OCI-LY1 (cell line): ENCODE measurements at regions not wholly inside any gene's neighbourhood (a gene's known extent, or its start where the extent isn't known, plus 50 kb on each side); places are given as distances from the start of the nearest gene placed in this dataset.

Experiments
- H2AFZ ChIP-seq: fragments of 200-600 bp; sonication (generic), shearing (Covaris generic); 2 replicates; pipeline ENCODE4 v1.6.0; 2014; ENCODE audit warnings: antibody characterized with exemption, mild to moderate bottlenecking, low read length
- H3F3A ChIP-seq: fragments of 200-600 bp; sonication (generic), shearing (Covaris generic); 2 replicates; pipeline ENCODE4 v1.6.0; 2014; ENCODE audit warnings: mild to moderate bottlenecking, antibody characterized with exemption, low read length, moderate library complexity; ENCODE audit not compliant: insufficient read depth
- H3K27ac ChIP-seq: fragments of 200-600 bp; sonication (generic); 2 replicates; pipeline ENCODE4 v1.5.1; 2014; ENCODE audit warnings: low read length, mixed run types, mild to moderate bottlenecking, low read depth; ENCODE audit not compliant: poor library complexity, severe bottlenecking
- H3K27me3 ChIP-seq: fragments of 200-600 bp; sonication (generic); 2 replicates; pipeline ENCODE4 v1.6.0; 2014; ENCODE audit warnings: antibody characterized with exemption, mild to moderate bottlenecking, low read length, moderate library complexity; ENCODE audit not compliant: insufficient read depth
- H3K36me3 ChIP-seq: fragments of 200-600 bp; sonication (generic); 2 replicates; pipeline ENCODE4 v1.6.1; 2014; ENCODE audit warnings: mild to moderate bottlenecking, antibody characterized with exemption, low read length, moderate library complexity, mixed read lengths; ENCODE audit not compliant: insufficient read depth
- H3K4me1 ChIP-seq: fragments of 200-600 bp; sonication (generic); 2 replicates; pipeline ENCODE4 v1.5.1; 2014; ENCODE audit warnings: mild to moderate bottlenecking, low read length, moderate library complexity; ENCODE audit not compliant: insufficient read depth, severe bottlenecking
- H3K4me2 ChIP-seq: fragments of 200-600 bp; sonication (generic), shearing (Covaris generic); 2 replicates; pipeline ENCODE4 v1.6.1; 2014; ENCODE audit warnings: low read length
- H3K4me3 ChIP-seq: fragments of 200-600 bp; sonication (generic); 2 replicates; pipeline ENCODE4 v1.5.1; 2014; ENCODE audit warnings: low read length, low read depth, mild to moderate bottlenecking, mixed read lengths; ENCODE audit not compliant: poor library complexity, severe bottlenecking
- H3K79me2 ChIP-seq: fragments of 200-600 bp; shearing (Covaris generic); 2 replicates; pipeline ENCODE4 v1.6.1; 2016; ENCODE audit warnings: mixed run types, low read length, mixed read lengths; ENCODE audit not compliant: insufficient read depth
- H3K9ac ChIP-seq: fragments of 200-600 bp; sonication (generic), shearing (Covaris generic); 2 replicates; pipeline ENCODE4 v1.6.1; 2014; ENCODE audit warnings: mild to moderate bottlenecking, low read length, mixed read lengths
- H3K9me2 ChIP-seq: fragments of 200-600 bp; sonication (generic), shearing (Covaris generic); 2 replicates; pipeline ENCODE4 v1.6.1; 2014; ENCODE audit warnings: low read depth, mild to moderate bottlenecking, low read length, mixed read lengths
- H3K9me3 ChIP-seq: fragments of 200-600 bp; shearing (Covaris generic); 2 replicates; pipeline ENCODE4 v1.6.1; 2014; ENCODE audit warnings: low read length, mixed read lengths
- H4K20me1 ChIP-seq: fragments of 200-600 bp; sonication (generic), shearing (Covaris generic); 2 replicates; pipeline ENCODE4 v1.6.0; 2016; ENCODE audit warnings: mild to moderate bottlenecking, low read length; ENCODE audit not compliant: insufficient read depth
- CTCF ChIP-seq: fragments of 200-600 bp; sonication (generic), shearing (Covaris generic); IDR thresholded peaks from 2 replicates; pipeline ENCODE4 v1.5.1; 2017; ENCODE audit warnings: mild to moderate bottlenecking, antibody characterized with exemption, low read length, moderate library complexity, mixed read lengths
- EZH2 ChIP-seq: fragments of 200-600 bp; sonication (generic), shearing (Covaris generic); IDR thresholded peaks from 2 replicates; pipeline ENCODE4 v1.8.0; 2017; ENCODE audit warnings: borderline replicate concordance, mixed run types, mild to moderate bottlenecking, antibody characterized with exemption, low read length, moderate library complexity, mixed read lengths

- no peaks in the 10 kb centered on the region for H3K9me2 ChIP-seq
- H2AFZ ChIP-seq, result no peak overlapping the region
- no peak overlapping the region for H3K9ac ChIP-seq
- no peaks in the 10 kb centered on the region for H4K20me1 ChIP-seq
- TF ChIP-seq CTCF, result no peak
- TF ChIP-seq EZH2, result no peak
- no peaks in the 10 kb centered on the region for H3K36me3 ChIP-seq
- H3K9me3 ChIP-seq, result no peaks in the 10 kb centered on the region
- no peaks in the 10 kb centered on the region for H3F3A ChIP-seq
- H3K4me2 ChIP-seq, result no peak overlapping the region
- no peak overlapping the region for H3K27ac ChIP-seq
- H3K4me1 ChIP-seq, result peaks cover 41% of the 10 kb centered on the region
- no peak overlapping the region for H3K4me3 ChIP-seq
- no peaks in the 10 kb centered on the region for H3K79me2 ChIP-seq
- no peaks in the 10 kb centered on the region for H3K27me3 ChIP-seq
Observed at GRCh38 chr7:24341691-24342413, 57.9 kb downstream of the NPY start.

- no peak overlapping the region for H2AFZ ChIP-seq
Observed at GRCh38 chr7:24343614-24344013, 59.6 kb downstream of the NPY start.

GRCh38 chr7:24346129-24346528 lies 62.1 kb downstream of the NPY start:
- Histone ChIP-seq H3K4me3 (no peak overlapping the region), H3K27me3 (no peaks in the 10 kb centered on the region), H3K4me2 (no peak overlapping the region), H3K79me2 (no peaks in the 10 kb centered on the region), H3K36me3 (no peaks in the 10 kb centered on the region), H3K9me3 (peaks cover 8% of the 10 kb centered on the region), H3F3A (no peaks in the 10 kb centered on the region), H3K4me1 (peaks cover 33% of the 10 kb centered on the region), H3K9ac (no peak overlapping the region), H3K9me2 (no peaks in the 10 kb centered on the region), H4K20me1 (no peaks in the 10 kb centered on the region), H3K27ac (no peak overlapping the region), H2AFZ (no peak overlapping the region)
- TF ChIP-seq EZH2 (no peak), CTCF (no peak)

More at GRCh38 chr7:24343614-24344013, 59.6 kb downstream of the NPY start:
- no peaks in the 10 kb centered on the region for H3K9me2 ChIP-seq
- no peaks in the 10 kb centered on the region for H3K36me3 ChIP-seq
- H3K79me2 ChIP-seq, result no peaks in the 10 kb centered on the region
- peak overlapping the region; percentile 9 for H3K27ac ChIP-seq
- H3K4me3 ChIP-seq, result no peak overlapping the region
- no peaks in the 10 kb centered on the region for H3F3A ChIP-seq
- peaks cover 35% of the 10 kb centered on the region for H3K4me1 ChIP-seq
- H4K20me1 ChIP-seq, result no peaks in the 10 kb centered on the region
- no peaks in the 10 kb centered on the region for H3K27me3 ChIP-seq
- TF ChIP-seq EZH2 (no peak), CTCF (no peak)
- H3K4me2 ChIP-seq, result no peak overlapping the region
- H3K9ac ChIP-seq, result no peak overlapping the region; the same call in 1 of the 2 replicates
- H3K9me3 ChIP-seq, result no peaks in the 10 kb centered on the region
